SH-SY5Y (cell line): ENCODE measurements at regions not wholly inside any gene's neighbourhood (a gene's known extent, or its start where the extent isn't known, plus 50 kb on each side); places are given as distances from the start of the nearest gene placed in this dataset.

ENCODE experiments used
- GATA2 ChIP-seq: IDR thresholded peaks from 2 replicates; pipeline ENCODE4 v1.6.1; 2011; ENCODE audit warnings: mild to moderate bottlenecking, low read depth, low read length
- GATA3 ChIP-seq: IDR thresholded peaks from 2 replicates; pipeline ENCODE4 v1.6.1; 2011; ENCODE audit warnings: low read depth, mild to moderate bottlenecking, low read length, moderate library complexity

DNA sequence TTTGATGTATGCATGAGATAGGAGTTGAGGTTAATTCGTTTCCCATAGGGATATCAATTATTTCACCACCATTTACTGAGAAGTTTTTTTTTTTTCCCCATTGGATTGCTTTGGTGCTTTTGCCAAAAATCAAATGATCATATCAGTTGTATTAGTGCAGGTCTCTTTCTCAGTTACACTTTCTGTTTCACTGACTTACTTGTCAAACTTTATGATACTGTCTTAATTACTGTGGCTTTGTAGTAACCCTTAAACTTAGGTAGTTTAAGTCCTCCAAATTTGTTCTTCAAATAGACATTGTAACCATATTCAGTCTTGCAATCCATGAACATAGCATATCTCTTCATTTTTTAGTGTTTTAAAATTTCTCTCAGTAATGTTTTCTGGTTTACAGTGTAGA is 259.9 kb upstream of the SLCO3A1 start:
- TF ChIP-seq GATA2 (no peak), GATA3 (no peak)
